HEK293 (cell line): ENCODE measurements at regions not wholly inside any gene's neighbourhood (a gene's known extent, or its start where the extent isn't known, plus 50 kb on each side); places are given as distances from the start of the nearest gene placed in this dataset.

Source experiments
- KLF1 ChIP-seq: fragments of 450-650 bp; formaldehyde crosslinking; IDR thresholded peaks from 2 replicates; pipeline ENCODE4 v1.5.1; 2016; ENCODE audit warnings: missing biosample characterization, missing genetic modification characterization
- SP3 ChIP-seq: fragments of 450-650 bp; formaldehyde crosslinking; IDR thresholded peaks from 2 replicates; pipeline ENCODE4 v1.5.1; 2016; ENCODE audit warnings: missing biosample characterization, missing genetic modification characterization
- ZNF311 ChIP-seq: fragments of 450-650 bp; formaldehyde crosslinking; IDR thresholded peaks from 2 replicates; pipeline ENCODE4 v1.5.1; 2017; ENCODE audit warnings: missing biosample characterization, missing genetic modification characterization, borderline replicate concordance
- ZNF624 ChIP-seq: fragments of 450-650 bp; formaldehyde crosslinking; IDR thresholded peaks from 2 replicates; pipeline ENCODE4 v1.5.1; 2017; ENCODE audit warnings: missing biosample characterization, missing genetic modification characterization
- ZNF768 ChIP-seq: fragments of 450-650 bp; formaldehyde crosslinking; IDR thresholded peaks from 2 replicates; pipeline ENCODE4 v1.5.1; 2018; ENCODE audit warnings: missing biosample characterization, mild to moderate bottlenecking, missing genetic modification characterization
- TF ChIP-seq, protein P1 (sequence below): fragments of 450-650 bp; formaldehyde crosslinking; IDR thresholded peaks from 2 replicates; pipeline ENCODE4 v1.5.1; 2016; ENCODE audit warnings: missing biosample characterization, missing genetic modification characterization
- TF ChIP-seq, protein P2 (sequence below): sonication (generic); formaldehyde crosslinking; IDR thresholded peaks from 2 replicates; pipeline ENCODE4 v1.8.1; 2022; ENCODE audit warnings: mild to moderate bottlenecking, moderate library complexity, missing genetic modification reagents
- TF ChIP-seq, protein P3 (sequence below): fragments of 450-650 bp; formaldehyde crosslinking; IDR thresholded peaks from 2 replicates; pipeline ENCODE4 v1.5.1; 2016; ENCODE audit warnings: missing biosample characterization, missing genetic modification characterization, low read depth

DNA sequence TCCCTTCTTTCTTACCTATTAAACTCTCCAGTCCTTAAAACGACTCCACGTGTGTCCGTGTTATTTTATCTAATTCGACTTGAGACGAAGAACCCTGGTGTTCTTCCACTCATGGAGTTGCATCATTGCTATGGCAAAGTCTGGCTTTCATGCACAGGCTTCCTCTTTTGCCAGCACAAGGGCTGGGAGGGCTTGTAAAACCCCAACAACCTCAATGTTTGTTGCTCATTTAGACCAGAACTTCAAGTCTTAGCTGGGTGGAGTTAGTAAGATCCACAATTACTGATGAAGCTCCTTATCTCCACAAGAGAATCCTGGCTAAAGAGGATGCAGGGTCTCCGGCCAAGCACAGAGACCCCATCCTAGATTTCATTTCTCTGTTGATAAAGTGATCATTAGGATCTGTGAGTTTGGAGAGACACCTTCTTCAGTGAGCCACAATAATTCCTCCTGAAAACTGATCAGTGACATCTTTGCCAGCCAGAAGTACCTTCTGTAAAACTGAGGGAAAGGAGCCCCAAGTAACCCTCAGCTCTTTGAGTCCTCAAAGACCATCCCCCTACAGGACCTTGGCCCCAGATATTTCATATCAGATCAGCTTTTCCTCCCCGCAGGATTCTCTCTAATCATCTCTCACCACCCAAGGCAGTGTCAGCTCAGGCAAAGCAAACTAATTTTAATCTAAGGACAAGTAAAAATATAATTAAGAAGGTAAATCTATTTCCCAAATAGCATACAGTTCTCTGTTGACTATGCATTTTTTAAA is 514.6 kb downstream of the FUT8 start:
- TF ChIP-seq, protein P1, sequence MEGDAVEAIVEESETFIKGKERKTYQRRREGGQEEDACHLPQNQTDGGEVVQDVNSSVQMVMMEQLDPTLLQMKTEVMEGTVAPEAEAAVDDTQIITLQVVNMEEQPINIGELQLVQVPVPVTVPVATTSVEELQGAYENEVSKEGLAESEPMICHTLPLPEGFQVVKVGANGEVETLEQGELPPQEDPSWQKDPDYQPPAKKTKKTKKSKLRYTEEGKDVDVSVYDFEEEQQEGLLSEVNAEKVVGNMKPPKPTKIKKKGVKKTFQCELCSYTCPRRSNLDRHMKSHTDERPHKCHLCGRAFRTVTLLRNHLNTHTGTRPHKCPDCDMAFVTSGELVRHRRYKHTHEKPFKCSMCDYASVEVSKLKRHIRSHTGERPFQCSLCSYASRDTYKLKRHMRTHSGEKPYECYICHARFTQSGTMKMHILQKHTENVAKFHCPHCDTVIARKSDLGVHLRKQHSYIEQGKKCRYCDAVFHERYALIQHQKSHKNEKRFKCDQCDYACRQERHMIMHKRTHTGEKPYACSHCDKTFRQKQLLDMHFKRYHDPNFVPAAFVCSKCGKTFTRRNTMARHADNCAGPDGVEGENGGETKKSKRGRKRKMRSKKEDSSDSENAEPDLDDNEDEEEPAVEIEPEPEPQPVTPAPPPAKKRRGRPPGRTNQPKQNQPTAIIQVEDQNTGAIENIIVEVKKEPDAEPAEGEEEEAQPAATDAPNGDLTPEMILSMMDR: no peak
- no peak for TF ChIP-seq KLF1 (tag by site-specific recombination)
- TF ChIP-seq ZNF768 (tag by site-specific recombination): no peak
- TF ChIP-seq ZNF311 (tag by site-specific recombination): no peak
- TF ChIP-seq, protein P2, sequence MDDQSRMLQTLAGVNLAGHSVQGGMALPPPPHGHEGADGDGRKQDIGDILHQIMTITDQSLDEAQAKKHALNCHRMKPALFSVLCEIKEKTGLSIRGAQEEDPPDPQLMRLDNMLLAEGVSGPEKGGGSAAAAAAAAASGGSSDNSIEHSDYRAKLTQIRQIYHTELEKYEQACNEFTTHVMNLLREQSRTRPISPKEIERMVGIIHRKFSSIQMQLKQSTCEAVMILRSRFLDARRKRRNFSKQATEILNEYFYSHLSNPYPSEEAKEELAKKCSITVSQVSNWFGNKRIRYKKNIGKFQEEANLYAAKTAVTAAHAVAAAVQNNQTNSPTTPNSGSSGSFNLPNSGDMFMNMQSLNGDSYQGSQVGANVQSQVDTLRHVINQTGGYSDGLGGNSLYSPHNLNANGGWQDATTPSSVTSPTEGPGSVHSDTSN (CRISPR knock-in tag): no peak
- no peak for TF ChIP-seq ZNF624
- TF ChIP-seq, protein P3, sequence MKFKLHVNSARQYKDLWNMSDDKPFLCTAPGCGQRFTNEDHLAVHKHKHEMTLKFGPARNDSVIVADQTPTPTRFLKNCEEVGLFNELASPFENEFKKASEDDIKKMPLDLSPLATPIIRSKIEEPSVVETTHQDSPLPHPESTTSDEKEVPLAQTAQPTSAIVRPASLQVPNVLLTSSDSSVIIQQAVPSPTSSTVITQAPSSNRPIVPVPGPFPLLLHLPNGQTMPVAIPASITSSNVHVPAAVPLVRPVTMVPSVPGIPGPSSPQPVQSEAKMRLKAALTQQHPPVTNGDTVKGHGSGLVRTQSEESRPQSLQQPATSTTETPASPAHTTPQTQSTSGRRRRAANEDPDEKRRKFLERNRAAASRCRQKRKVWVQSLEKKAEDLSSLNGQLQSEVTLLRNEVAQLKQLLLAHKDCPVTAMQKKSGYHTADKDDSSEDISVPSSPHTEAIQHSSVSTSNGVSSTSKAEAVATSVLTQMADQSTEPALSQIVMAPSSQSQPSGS (tag by site-specific recombination): no peak
- no peak for TF ChIP-seq SP3 (tag by site-specific recombination)
